ENCODE measurements at regions not wholly inside any gene's neighbourhood (a gene's known extent, or its start where the extent isn't known, plus 50 kb on each side); places are given as distances from the start of the nearest gene placed in this dataset.

DNA sequence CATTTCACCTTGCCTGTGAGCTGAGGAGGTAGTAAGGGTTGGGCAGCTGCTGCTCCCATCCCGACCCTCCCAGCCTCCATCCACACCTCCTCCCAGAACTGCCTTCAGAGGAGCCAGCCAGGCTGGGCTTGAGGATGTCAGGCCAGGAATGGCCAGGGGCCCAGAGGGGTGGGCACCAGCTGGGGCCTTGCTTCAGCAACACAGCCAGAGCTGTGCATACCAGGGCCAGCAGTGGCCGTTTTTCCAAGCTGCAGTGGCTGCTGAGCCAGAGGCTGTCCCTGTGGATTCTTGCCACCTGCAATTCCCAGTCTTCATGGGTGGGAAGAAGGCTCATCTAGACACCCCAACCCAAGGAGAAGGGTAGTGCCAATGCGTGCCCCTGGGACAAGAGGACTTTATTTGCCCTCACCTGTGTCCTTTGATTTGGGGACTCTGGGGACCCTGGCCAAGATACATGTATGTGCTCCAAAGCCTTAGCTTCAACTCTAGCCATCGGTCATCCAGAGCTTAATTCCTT is 153.4 kb upstream of the SDK2 start:
- TF ChIP-seq, protein P1, sequence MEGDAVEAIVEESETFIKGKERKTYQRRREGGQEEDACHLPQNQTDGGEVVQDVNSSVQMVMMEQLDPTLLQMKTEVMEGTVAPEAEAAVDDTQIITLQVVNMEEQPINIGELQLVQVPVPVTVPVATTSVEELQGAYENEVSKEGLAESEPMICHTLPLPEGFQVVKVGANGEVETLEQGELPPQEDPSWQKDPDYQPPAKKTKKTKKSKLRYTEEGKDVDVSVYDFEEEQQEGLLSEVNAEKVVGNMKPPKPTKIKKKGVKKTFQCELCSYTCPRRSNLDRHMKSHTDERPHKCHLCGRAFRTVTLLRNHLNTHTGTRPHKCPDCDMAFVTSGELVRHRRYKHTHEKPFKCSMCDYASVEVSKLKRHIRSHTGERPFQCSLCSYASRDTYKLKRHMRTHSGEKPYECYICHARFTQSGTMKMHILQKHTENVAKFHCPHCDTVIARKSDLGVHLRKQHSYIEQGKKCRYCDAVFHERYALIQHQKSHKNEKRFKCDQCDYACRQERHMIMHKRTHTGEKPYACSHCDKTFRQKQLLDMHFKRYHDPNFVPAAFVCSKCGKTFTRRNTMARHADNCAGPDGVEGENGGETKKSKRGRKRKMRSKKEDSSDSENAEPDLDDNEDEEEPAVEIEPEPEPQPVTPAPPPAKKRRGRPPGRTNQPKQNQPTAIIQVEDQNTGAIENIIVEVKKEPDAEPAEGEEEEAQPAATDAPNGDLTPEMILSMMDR (IDR thresholded peaks at IDR 0.05): no peak
- no peak for TF ChIP-seq EZH2 (IDR thresholded peaks at IDR 0.05; ENCODE audit: borderline replicate concordance, insufficient read depth, low read depth, low read length, poor library complexity, severe bottlenecking)

Measured in B cell (primary cell).